GM23248 (cell line): ENCODE measurements at regions not wholly inside any gene's neighbourhood (a gene's known extent, or its start where the extent isn't known, plus 50 kb on each side); places are given as distances from the start of the nearest gene placed in this dataset.
"Not testable (repeated sequence)": the region's sequence is repeated elsewhere in the genome, so short reads cannot be mapped to it uniquely, and the experiment has no call there.

ENCODE experiments used
- DNase-seq: peaks from one replicate; pipeline ENCODE4 v3.0.0-alpha.2; 2015
- H2AFZ ChIP-seq: fragments of 200-600 bp; sonication (generic); 2 replicates; pipeline ENCODE4 v1.6.1; 2016; ENCODE audit warnings: antibody characterized with exemption
- H3F3A ChIP-seq: fragments of 200-600 bp; sonication (generic); 2 replicates; pipeline ENCODE4 v1.6.1; 2016; ENCODE audit warnings: mild to moderate bottlenecking, antibody characterized with exemption, mixed run types; ENCODE audit not compliant: insufficient read depth
- H3K27ac ChIP-seq: fragments of 200-600 bp; sonication (generic); 2 replicates; pipeline ENCODE4 v1.5.1; 2016; ENCODE audit warnings: mild to moderate bottlenecking
- H3K27me3 ChIP-seq: fragments of 200-600 bp; sonication (generic); replicated peaks from 2 replicates; pipeline ENCODE4 v1.6.1; 2016; ENCODE audit warnings: mild to moderate bottlenecking; ENCODE audit not compliant: insufficient read depth
- H3K36me3 ChIP-seq: fragments of 200-600 bp; sonication (generic); 2 replicates; pipeline ENCODE4 v1.6.1; 2016; ENCODE audit warnings: low read depth, mild to moderate bottlenecking
- H3K4me1 ChIP-seq: fragments of 200-600 bp; sonication (generic); 2 replicates; pipeline ENCODE4 v1.6.1; 2016; ENCODE audit warnings: mild to moderate bottlenecking; ENCODE audit not compliant: insufficient read depth
- H3K4me2 ChIP-seq: fragments of 200-600 bp; sonication (generic); one replicate; pipeline ENCODE4 v1.6.1; 2016; ENCODE audit warnings: mild to moderate bottlenecking; ENCODE audit not compliant: unreplicated experiment
- H3K4me3 ChIP-seq: fragments of 200-600 bp; sonication (generic); 2 replicates; pipeline ENCODE4 v1.5.1; 2016; ENCODE audit warnings: mild to moderate bottlenecking
- H3K79me2 ChIP-seq: fragments of 200-600 bp; sonication (generic); 2 replicates; pipeline ENCODE4 v1.6.1; 2016; ENCODE audit warnings: mild to moderate bottlenecking; ENCODE audit not compliant: insufficient read depth
- H3K9ac ChIP-seq: fragments of 200-600 bp; sonication (generic); 2 replicates; pipeline ENCODE4 v1.6.1; 2016; ENCODE audit warnings: mild to moderate bottlenecking
- H3K9me2 ChIP-seq: fragments of 200-600 bp; sonication (generic); 2 replicates; pipeline ENCODE4 v1.6.1; 2016; ENCODE audit warnings: mixed run types, mild to moderate bottlenecking, moderate library complexity; ENCODE audit not compliant: insufficient read depth
- H3K9me3 ChIP-seq: fragments of 200-600 bp; sonication (generic); one replicate; pipeline ENCODE4 v1.6.1; 2017; ENCODE audit warnings: low read depth
- H4K20me1 ChIP-seq: fragments of 200-600 bp; sonication (generic); 2 replicates; pipeline ENCODE4 v1.6.0; 2016; ENCODE audit not compliant: insufficient read depth
- EZH2 ChIP-seq: fragments of 200-600 bp; sonication (generic); IDR thresholded peaks from 2 replicates; pipeline ENCODE4 v1.6.1; 2018; ENCODE audit warnings: antibody characterized with exemption, mild to moderate bottlenecking; ENCODE audit not compliant: insufficient read depth, poor library complexity, severe bottlenecking
- EZH2phosphoT487 ChIP-seq: fragments of 200-600 bp; sonication (generic); IDR thresholded peaks from 2 replicates; pipeline ENCODE4 v1.6.1; 2018; ENCODE audit warnings: antibody characterized with exemption, moderate library complexity, mild to moderate bottlenecking, low read depth; ENCODE audit not compliant: insufficient read depth
- WGBS, 2 experiments: methylation state at CpG; one replicate each; pipeline ENCODE4 v1.1.6; 2015 to 2017; ENCODE audit warnings: low lambda C conversion rate in 2 of 2, low coverage in 1 of 2; ENCODE audit errors: missing lambda C conversion rate in 2 of 2; 5-methylcytosine and 5-hydroxymethylcytosine counted together
- in situ Hi-C: fragments of 300-500 bp; cut with MboI; formaldehyde crosslinking; loops from 2 replicates; pipeline ENCODE4 v1.15.0; 2020

DNA sequence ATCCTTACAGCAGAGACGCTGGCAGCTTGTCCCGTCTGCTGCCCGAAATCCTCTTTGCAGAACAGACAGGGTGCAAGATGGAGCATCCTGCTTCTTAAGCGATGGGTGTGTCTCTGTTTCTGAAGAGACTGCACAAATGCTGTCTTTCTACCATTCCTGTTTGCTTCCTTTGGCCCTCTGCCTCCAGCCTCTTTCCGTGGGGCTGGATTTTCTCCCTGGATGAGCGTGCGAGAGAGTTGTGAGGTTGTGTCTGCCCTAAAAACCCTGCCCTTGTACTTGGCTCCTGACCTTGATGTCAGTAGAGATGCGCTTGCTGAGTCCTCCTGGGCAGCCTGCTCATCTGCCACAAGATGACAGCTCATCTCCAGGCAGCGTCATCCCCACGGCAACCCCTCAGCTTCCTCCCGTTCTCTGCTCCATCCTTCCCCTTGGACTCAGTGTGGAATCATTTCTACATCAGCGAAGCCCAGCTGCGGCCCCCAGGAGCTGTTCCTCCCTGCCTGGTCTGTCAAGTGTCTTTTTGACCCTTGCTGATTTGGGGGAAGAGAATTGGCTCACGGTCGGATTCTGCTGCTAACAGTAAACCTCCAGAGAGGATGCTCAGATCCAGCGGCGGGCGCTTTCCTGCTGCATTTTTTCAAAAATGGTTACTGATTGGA is 246.2 kb downstream of the ASMT start:
- Histone ChIP-seq H3K27me3 (no peaks in the 10 kb centered on the region), H3K4me3 (no peak overlapping the region), H4K20me1 (no peaks in the 10 kb centered on the region), H3K4me2 (no peak overlapping the region), H3K9ac (no peak overlapping the region), H2AFZ (no peak overlapping the region), H3F3A (no peaks in the 10 kb centered on the region), H3K79me2 (no peaks in the 10 kb centered on the region), H3K4me1 (no peaks in the 10 kb centered on the region), H3K36me3 (no peaks in the 10 kb centered on the region), H3K9me3 (no peaks in the 10 kb centered on the region), H3K27ac (no peak overlapping the region), H3K9me2 (no peaks in the 10 kb centered on the region)
- 7 to 9% methylated on average over 18 of the region's 18 CpGs for WGBS, 2 experiments
- TF ChIP-seq EZH2 (no peak), EZH2phosphoT487 (no peak)
- DNase-seq, result no peak
- in situ Hi-C loops, result no loop called here

DNA sequence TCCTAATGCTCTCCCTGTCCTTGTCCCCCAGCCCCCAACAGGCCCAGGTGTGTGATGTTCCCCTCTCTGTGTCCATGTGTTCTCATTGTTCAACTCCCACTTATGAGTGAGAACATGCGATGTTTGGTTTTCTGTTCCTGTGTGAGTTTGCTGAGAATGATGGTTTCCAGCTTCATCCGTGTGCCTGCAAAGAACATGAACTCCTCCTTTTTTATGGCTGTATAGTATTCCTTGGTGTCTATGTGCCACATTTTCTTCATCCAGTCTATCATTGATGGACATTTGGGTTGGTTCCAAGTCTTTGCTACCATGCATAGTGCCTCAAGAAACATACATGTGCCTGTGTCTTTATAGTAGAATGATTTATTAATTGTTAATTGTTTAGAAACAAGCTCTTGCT is 249.1 kb downstream of the ASMT start:
- WGBS, 2 experiments, result 34 to 48% methylated on average over 2 of the region's 2 CpGs

DNA sequence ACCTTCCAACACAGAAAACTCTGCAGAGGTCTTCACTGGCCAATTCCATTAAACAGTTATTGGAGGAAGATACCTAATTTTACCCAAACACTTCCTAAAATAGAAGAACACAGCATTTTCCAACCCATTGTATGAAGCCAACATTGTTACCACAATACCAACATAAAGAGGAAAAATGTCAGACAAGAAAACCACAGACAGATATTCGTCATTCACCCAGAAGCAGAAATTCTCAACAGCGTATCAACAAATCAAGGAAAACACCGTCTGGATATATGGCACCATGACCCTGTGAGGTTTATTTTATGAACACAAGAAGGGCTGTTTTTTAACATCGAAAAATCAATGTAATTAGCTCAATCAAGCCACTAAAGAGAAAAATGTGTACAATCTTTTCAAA is 255.6 kb downstream of the ASMT start:
- WGBS, 2 experiments, result 1 to 2% methylated on average over 4 of the region's 4 CpGs
- Histone ChIP-seq H3K4me3 (no peak overlapping the region), H3K27me3 (no peaks in the 10 kb centered on the region), H3K9me2 (no peaks in the 10 kb centered on the region), H3K4me1 (no peaks in the 10 kb centered on the region), H3K9me3 (no peaks in the 10 kb centered on the region), H3K36me3 (no peaks in the 10 kb centered on the region), H3K79me2 (no peaks in the 10 kb centered on the region), H3K9ac (no peak overlapping the region), H3K27ac (no peak overlapping the region), H3F3A (no peaks in the 10 kb centered on the region), H2AFZ (no peak overlapping the region), H3K4me2 (no peak overlapping the region), H4K20me1 (no peaks in the 10 kb centered on the region)
- TF ChIP-seq EZH2, result no peak
- no peak for TF ChIP-seq EZH2phosphoT487
- in situ Hi-C loops, result no loop called here
- no peak for DNase-seq

More for the DNA sequence above, 249.1 kb downstream of the ASMT start:
- H3F3A ChIP-seq, H3K27ac ChIP-seq, H3K4me2 ChIP-seq, H3K27me3 ChIP-seq, H4K20me1 ChIP-seq, in situ Hi-C loops, H3K36me3 ChIP-seq, H3K79me2 ChIP-seq, H3K9me3 ChIP-seq, H3K9ac ChIP-seq, H3K9me2 ChIP-seq, DNase-seq, H3K4me1 ChIP-seq, H3K4me3 ChIP-seq, H2AFZ ChIP-seq: not testable (repeated sequence)

GRCh38 chrX:1871887-1872286 is 257.0 kb downstream of the ASMT start:
- Histone ChIP-seq H3K9ac (no peak overlapping the region), H3K4me1 (no peaks in the 10 kb centered on the region), H3F3A (no peaks in the 10 kb centered on the region), H3K9me2 (no peaks in the 10 kb centered on the region), H3K79me2 (no peaks in the 10 kb centered on the region), H3K9me3 (no peaks in the 10 kb centered on the region), H3K36me3 (no peaks in the 10 kb centered on the region), H3K4me2 (no peak overlapping the region), H3K4me3 (no peak overlapping the region), H4K20me1 (no peaks in the 10 kb centered on the region), H2AFZ (no peak overlapping the region), H3K27me3 (no peaks in the 10 kb centered on the region), H3K27ac (no peak overlapping the region)
- 58 to 61% methylated on average over 5 of the region's 5 CpGs for WGBS, 2 experiments
- in situ Hi-C loops, result no loop called here
- TF ChIP-seq EZH2 (no peak), EZH2phosphoT487 (no peak)
- no peak for DNase-seq

GRCh38 chrX:1873671-1874070 is 258.8 kb downstream of the ASMT start:
- Histone ChIP-seq H3K79me2 (no peaks in the 10 kb centered on the region), H3K27me3 (no peaks in the 10 kb centered on the region), H3K36me3 (no peaks in the 10 kb centered on the region), H3K4me2 (no peak overlapping the region), H3K9ac (no peak overlapping the region), H4K20me1 (no peaks in the 10 kb centered on the region), H3K4me3 (no peak overlapping the region), H3K4me1 (no peaks in the 10 kb centered on the region), H3K9me2 (no peaks in the 10 kb centered on the region), H3K27ac (no peak overlapping the region), H2AFZ (no peak overlapping the region), H3K9me3 (no peaks in the 10 kb centered on the region), H3F3A (no peaks in the 10 kb centered on the region)
- WGBS, 2 experiments, result 11 to 54% methylated on average over 1 of the region's 1 CpG
- no peak for TF ChIP-seq EZH2
- no peak for TF ChIP-seq EZH2phosphoT487
- DNase-seq, result no peak
- in situ Hi-C loops, result no loop called here
